Gastrocnemius medialis (tissue), 4 donors: ENCODE measurements at regions not wholly inside any gene's neighbourhood (a gene's known extent, or its start where the extent isn't known, plus 50 kb on each side); places are given as distances from the start of the nearest gene placed in this dataset.

Experiments used
- ATAC-seq, 2 donors: fragments of 150-250 bp; one replicate each; pipeline ENCODE4 v1.9.1; 2016
- DNase-seq, 2 donors: peaks; one replicate each; pipeline ENCODE4 v3.0.0-alpha.2; 2019
- H3K27ac ChIP-seq, 4 donors: fragments of 200-600 bp; sonication (generic); 1 replicate in 1 of 4; 2 replicates in 3 of 4; pipeline ENCODE4 v1.5.1; 2016 to 2018; ENCODE audit warnings: mild to moderate bottlenecking in 2 of 4, moderate library complexity in 1 of 4
- H3K27me3 ChIP-seq, 3 donors: fragments of 200-600 bp; sonication (generic) in 2 of 3; 1 replicate in 1 of 3; 2 replicates in 2 of 3; pipeline versions ENCODE4 v1.5.1 to v1.6.0; 2016 to 2019; ENCODE audit warnings: mild to moderate bottlenecking in 1 of 3, moderate library complexity in 1 of 3
- H3K36me3 ChIP-seq, 2 donors: fragments of 200-600 bp; sonication (generic) in 1 of 2; one replicate each; pipeline ENCODE4 v1.5.1; 2017 to 2018
- H3K4me1 ChIP-seq, 2 donors: fragments of 200-600 bp; sonication (generic) in 1 of 2; one replicate each; pipeline ENCODE4 v1.5.1; 2016 to 2017; ENCODE audit warnings: mild to moderate bottlenecking in 2 of 2
- H3K4me3 ChIP-seq, 4 donors: fragments of 200-600 bp; sonication (generic) in 3 of 4; 1 replicate in 1 of 4; 2 replicates in 3 of 4; pipeline ENCODE4 v1.5.1; 2016 to 2019; ENCODE audit warnings: mild to moderate bottlenecking in 2 of 4
- H3K9me3 ChIP-seq, 3 donors: fragments of 200-600 bp; sonication (generic) in 2 of 3; 1 replicate in 1 of 3; 2 replicates in 2 of 3; pipeline ENCODE4 v1.5.1; 2016 to 2019
- POLR2A ChIP-seq, 2 donors: fragments of 450-650 bp; IDR thresholded peaks; one replicate each; pipeline ENCODE4 v1.6.1; 2017; ENCODE audit warnings: antibody characterized with exemption in 2 of 2, mild to moderate bottlenecking in 2 of 2, moderate library complexity in 2 of 2
- in situ Hi-C, 4 donors: fragments of 200-750 bp; cut with MboI; loops; one replicate each; pipeline versions ENCODE4 v1.15.0 to v1.8.0; 2017; ENCODE audit warnings: low sequenced_read_pairs in 4 of 4
- intact Hi-C: fragments of 100-400 bp; cut with DNase I; formaldehyde crosslinking; loops from one replicate; pipeline ENCODE4 v1.15.1; 2023; ENCODE audit warnings: low total_unique reads
- TF ChIP-seq, protein P1 (sequence below), 5 experiments: fragments of 450-650 bp in 3 of 5; fragments of 200-600 bp in 2 of 5; sonication (generic) in 2 of 5; IDR thresholded peaks in 4 of 5; conservative IDR thresholded peaks in 1 of 5; 1 replicate in 4 of 5; 2 replicates in 1 of 5; pipeline ENCODE4 v1.5.1; 2016 to 2019; ENCODE audit warnings: antibody characterized with exemption in 5 of 5, mild to moderate bottlenecking in 3 of 5, moderate library complexity in 3 of 5

DNA sequence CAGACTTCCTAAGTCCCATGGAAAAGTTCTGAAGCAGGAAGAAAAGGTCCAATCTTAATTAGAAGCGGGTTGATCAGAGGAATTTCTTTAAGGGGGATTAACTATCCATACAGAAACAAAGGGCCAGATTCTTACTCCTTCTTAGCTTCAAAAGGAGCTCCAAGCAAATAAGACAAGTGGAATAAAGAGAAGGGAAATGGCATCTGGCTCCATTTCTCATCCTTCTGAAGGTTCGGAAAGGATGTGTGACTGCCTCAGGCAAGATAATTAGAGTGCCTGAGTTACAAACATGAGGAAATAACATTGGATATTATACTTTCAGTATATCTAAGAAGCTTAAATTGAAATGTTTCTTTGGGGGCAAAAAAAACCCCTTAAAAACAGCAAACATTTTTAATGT, 88.1 kb upstream of the ADAMTS19 start:
- no peak overlapping the region for H3K27ac ChIP-seq
- H3K27me3 ChIP-seq, result no peaks in the 10 kb centered on the region
- ATAC-seq, result no peak
- H3K9me3 ChIP-seq, result no peaks in the 10 kb centered on the region
- TF ChIP-seq POLR2A (IDR thresholded peaks at IDR 0.05), result no peak
- TF ChIP-seq, protein P1, sequence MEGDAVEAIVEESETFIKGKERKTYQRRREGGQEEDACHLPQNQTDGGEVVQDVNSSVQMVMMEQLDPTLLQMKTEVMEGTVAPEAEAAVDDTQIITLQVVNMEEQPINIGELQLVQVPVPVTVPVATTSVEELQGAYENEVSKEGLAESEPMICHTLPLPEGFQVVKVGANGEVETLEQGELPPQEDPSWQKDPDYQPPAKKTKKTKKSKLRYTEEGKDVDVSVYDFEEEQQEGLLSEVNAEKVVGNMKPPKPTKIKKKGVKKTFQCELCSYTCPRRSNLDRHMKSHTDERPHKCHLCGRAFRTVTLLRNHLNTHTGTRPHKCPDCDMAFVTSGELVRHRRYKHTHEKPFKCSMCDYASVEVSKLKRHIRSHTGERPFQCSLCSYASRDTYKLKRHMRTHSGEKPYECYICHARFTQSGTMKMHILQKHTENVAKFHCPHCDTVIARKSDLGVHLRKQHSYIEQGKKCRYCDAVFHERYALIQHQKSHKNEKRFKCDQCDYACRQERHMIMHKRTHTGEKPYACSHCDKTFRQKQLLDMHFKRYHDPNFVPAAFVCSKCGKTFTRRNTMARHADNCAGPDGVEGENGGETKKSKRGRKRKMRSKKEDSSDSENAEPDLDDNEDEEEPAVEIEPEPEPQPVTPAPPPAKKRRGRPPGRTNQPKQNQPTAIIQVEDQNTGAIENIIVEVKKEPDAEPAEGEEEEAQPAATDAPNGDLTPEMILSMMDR (IDR thresholded peaks at IDR 0.05 in 4 of 5, conservative IDR thresholded peaks at IDR 0.05 in 1 of 5), result no peak
- no peaks in the 10 kb centered on the region for H3K4me1 ChIP-seq
- intact Hi-C loops, result no loop called here
- H3K4me3 ChIP-seq, result no peak overlapping the region
- in situ Hi-C loops, result no loop called here
- DNase-seq, result no peak
- H3K36me3 ChIP-seq, result no peaks in the 10 kb centered on the region

DNA sequence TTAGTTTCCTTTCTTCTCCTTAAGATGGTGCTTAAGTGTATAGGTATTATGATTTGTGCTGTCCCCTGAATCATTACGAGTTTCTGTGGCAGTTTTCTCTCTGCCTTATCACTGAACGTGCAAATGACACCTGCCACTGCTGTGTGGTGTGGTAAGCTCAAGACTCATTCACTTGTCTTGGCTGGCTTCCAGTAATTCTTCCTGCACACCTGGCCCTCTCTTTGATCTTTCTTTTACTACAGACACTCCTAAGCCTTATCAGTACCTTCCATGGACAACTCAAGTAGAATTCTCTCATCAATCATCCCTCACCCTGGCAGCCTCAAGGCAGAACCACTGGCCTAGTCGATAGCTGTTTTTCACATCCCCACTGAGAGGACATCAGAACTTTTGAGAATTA, 82.6 kb upstream of the ADAMTS19 start:
- no peak for TF ChIP-seq POLR2A (IDR thresholded peaks at IDR 0.05)
- TF ChIP-seq, protein P1 (IDR thresholded peaks at IDR 0.05 in 4 of 5, conservative IDR thresholded peaks at IDR 0.05 in 1 of 5), result no peak
- in situ Hi-C loops, result no loop called here

DNA sequence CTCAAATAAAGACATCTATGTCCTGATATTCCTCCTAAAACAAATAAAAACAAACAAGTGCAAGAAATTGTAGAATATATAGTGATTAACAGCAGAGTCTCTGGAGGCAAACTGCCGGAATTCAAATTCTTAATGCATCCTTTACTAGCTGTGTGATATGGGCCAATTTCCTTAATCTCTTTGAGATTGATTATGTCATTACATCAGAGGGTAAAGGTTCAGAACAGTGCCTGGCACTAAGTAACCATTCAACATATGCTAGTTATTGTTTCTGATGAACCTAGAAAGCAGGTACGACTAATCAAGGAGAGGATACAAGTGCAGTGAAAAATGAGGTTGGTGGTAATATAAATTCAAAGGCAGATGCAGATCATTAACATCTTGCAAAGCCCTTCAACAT, 81.1 kb upstream of the ADAMTS19 start:
- ATAC-seq, result no peak
- H3K27ac ChIP-seq, result no peak overlapping the region
- no peaks in the 10 kb centered on the region for H3K36me3 ChIP-seq
- in situ Hi-C loops, result no loop called here
- no peak overlapping the region for H3K4me3 ChIP-seq
- no peak for DNase-seq
- TF ChIP-seq, protein P1 (IDR thresholded peaks at IDR 0.05 in 4 of 5, conservative IDR thresholded peaks at IDR 0.05 in 1 of 5), result no peak
- no peaks in the 10 kb centered on the region for H3K27me3 ChIP-seq
- no peaks in the 10 kb centered on the region for H3K4me1 ChIP-seq
- intact Hi-C loops, result no loop called here
- no peaks in the 10 kb centered on the region for H3K9me3 ChIP-seq

More for the DNA sequence above, 82.6 kb upstream of the ADAMTS19 start:
- no peaks in the 10 kb centered on the region for H3K27me3 ChIP-seq
- no peak overlapping the region for H3K27ac ChIP-seq
- no peak overlapping the region for H3K4me3 ChIP-seq
- no peak for ATAC-seq
- DNase-seq, result no peak
- intact Hi-C loops, result no loop called here
- no peaks in the 10 kb centered on the region for H3K4me1 ChIP-seq
- no peaks in the 10 kb centered on the region for H3K36me3 ChIP-seq
- H3K9me3 ChIP-seq, result no peaks in the 10 kb centered on the region

DNA sequence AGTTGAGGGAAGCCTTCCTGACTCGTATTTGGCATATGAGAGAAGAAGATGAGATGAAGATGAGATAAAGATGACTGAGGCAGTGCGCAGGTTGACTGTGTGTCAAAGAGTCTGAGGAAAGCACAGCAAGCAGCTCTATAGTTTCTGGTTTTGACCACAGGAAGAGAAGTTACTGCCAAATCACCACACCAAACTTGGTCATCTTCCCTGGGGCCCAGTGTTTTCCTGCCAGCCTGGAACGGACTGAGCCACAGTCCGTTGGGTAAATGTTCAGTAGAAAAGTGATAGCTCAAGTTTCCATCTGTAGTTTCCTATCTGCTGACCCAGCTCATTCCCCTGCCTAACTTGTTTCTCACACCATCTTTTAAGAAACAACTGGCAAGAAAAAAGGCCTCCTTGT, 80.7 kb upstream of the ADAMTS19 start:
- no peaks in the 10 kb centered on the region for H3K4me1 ChIP-seq
- H3K27ac ChIP-seq, result no peak overlapping the region
- no peak for TF ChIP-seq POLR2A (IDR thresholded peaks at IDR 0.05)
- TF ChIP-seq, protein P1 (IDR thresholded peaks at IDR 0.05 in 4 of 5, conservative IDR thresholded peaks at IDR 0.05 in 1 of 5), result no peak
- ATAC-seq (no peak), DNase-seq (no peak)
- H3K9me3 ChIP-seq, result no peaks in the 10 kb centered on the region
- in situ Hi-C loops (no loop called here), intact Hi-C loops (no loop called here)
- H3K4me3 ChIP-seq, result no peak overlapping the region
- H3K27me3 ChIP-seq, result no peaks in the 10 kb centered on the region
- H3K36me3 ChIP-seq, result no peaks in the 10 kb centered on the region

DNA sequence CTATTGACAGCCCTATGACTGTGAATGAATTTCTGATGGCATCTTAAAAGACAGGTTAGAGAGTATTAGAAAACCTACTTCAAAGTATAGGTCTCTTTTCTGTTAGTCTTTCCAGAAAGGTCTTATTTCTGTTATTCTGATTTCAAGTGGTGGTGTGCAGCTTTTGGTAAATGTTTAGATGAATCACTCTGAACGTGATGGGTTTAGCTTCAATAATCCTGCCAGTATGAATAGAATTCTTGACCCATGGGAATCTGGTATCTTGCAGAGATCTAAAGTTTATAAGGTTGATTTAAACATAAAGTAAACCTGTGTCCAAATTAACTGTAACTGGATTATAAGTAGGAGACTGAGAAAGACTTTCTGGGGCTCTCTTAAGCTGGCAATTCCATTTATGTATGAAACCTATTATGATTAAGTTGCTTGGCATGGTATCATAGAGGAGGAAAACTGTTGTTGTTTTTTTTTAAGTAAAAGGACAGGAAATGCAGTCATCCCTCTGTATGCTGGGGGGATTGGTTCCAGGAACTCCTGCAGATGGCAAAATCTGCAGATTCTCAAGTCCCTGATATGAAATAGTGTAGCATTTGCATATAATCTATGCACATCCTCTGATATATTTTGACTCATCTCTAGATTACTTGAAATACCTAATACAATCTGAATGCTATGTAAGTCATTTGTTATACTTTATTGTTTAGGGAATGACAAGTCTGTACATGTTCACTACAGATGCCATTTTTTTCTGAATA, 77.0 kb upstream of the ADAMTS19 start:
- TF ChIP-seq POLR2A (IDR thresholded peaks at IDR 0.05), result no peak
- TF ChIP-seq, protein P1 (IDR thresholded peaks at IDR 0.05 in 4 of 5, conservative IDR thresholded peaks at IDR 0.05 in 1 of 5), result no peak
- Histone ChIP-seq H3K27ac (no peak overlapping the region), H3K36me3 (no peaks in the 10 kb centered on the region), H3K4me1 (no peaks in the 10 kb centered on the region), H3K4me3 (no peak overlapping the region), H3K27me3 (no peaks in the 10 kb centered on the region), H3K9me3 (no peaks in the 10 kb centered on the region)
- DNase-seq (no peak), ATAC-seq (no peak)
- intact Hi-C loops (no loop called here), in situ Hi-C loops (no loop called here)
